HepG2 (cell line): ENCODE measurements at regions not wholly inside any gene's neighbourhood (a gene's known extent, or its start where the extent isn't known, plus 50 kb on each side); places are given as distances from the start of the nearest gene placed in this dataset.

Experiments
- ATAC-seq: fragments of 200-7000 bp; cut with Tn5 transposase; 3 replicates; pipeline ENCODE4 v1.9.1; 2020; ENCODE audit warnings: mild to moderate bottlenecking, moderate library complexity
- BruUV-seq: library from RNA; stranded (reverse); fragments of 400-500 nt; replicated peaks from 2 replicates; lab custom pipeline; 2021; lab: Mats Ljungman, UMichigan
- CTCF ChIA-PET: fragments of 300-600 bp; formaldehyde crosslinking; extraction: SDS; loops from one replicate; lab custom pipeline; 2021; ENCODE audit warnings: low total read pairs, inconsistent platforms, low intra/inter-chr PET ratio; lab: Yijun Ruan, JAX
- POLR2A ChIA-PET: fragments of 350-600 bp; sonication (Branson Sonifier 250); formaldehyde crosslinking; loops from one replicate; lab custom pipeline; 2020; ENCODE audit warnings: antibody characterized with exemption, inconsistent platforms; lab: Yijun Ruan, JAX
- DNase-seq: peaks from one replicate; pipeline ENCODE4 v3.0.0-alpha.2; 2015; ENCODE audit warnings: low spot score
- FAIRE-seq: peaks from 3 replicates; lab custom pipeline; 2011; peaks lifted over from hg19 to GRCh38; lab: Jason Lieb, UNC
- H2AFZ ChIP-seq: one replicate; pipeline ENCODE4 v1.6.1; 2011; ENCODE audit warnings: low read length, inconsistent platforms
- H3K27ac ChIP-seq: fragments of 300-600 bp; 3 replicates; pipeline ENCODE4 v1.8.0; 2011; ENCODE audit warnings: mixed run types, mild to moderate bottlenecking, mixed read lengths, low read length, inconsistent platforms; ENCODE audit not compliant: insufficient read depth; ENCODE audit errors: extremely low read length
- H3K27me3 ChIP-seq, 2 experiments: fragments of 200-600 bp in 1 of 2; 2 replicates in 1 of 2; 3 replicates in 1 of 2; pipeline versions ENCODE4 v1.6.0 to v1.8.0; 2011; ENCODE audit warnings: low read length in 2 of 2, mild to moderate bottlenecking in 2 of 2, moderate library complexity in 2 of 2, inconsistent platforms in 1 of 2; ENCODE audit not compliant: insufficient read depth in 2 of 2, control insufficient read depth in 1 of 2
- H3K36me3 ChIP-seq, 2 experiments: fragments of 200-600 bp in 1 of 2; replicated peaks in 1 of 2; 2 replicates in 1 of 2; 3 replicates in 1 of 2; pipeline versions ENCODE4 v1.5.1 to v1.8.0; 2011; ENCODE audit warnings: low read length in 2 of 2, inconsistent platforms in 1 of 2; ENCODE audit not compliant: insufficient read depth in 2 of 2, control insufficient read depth in 1 of 2
- H3K4me1 ChIP-seq: 2 replicates; pipeline ENCODE4 v1.5.1; 2012; ENCODE audit warnings: low read length, inconsistent platforms; ENCODE audit not compliant: insufficient read depth
- H3K4me2 ChIP-seq: 2 replicates; pipeline ENCODE4 v1.6.0; 2011; ENCODE audit warnings: low read depth, low read length, inconsistent platforms
- H3K4me3 ChIP-seq, 3 experiments: fragments of 200-600 bp in 1 of 3; sonication (generic), shearing (Covaris generic) in 1 of 3; replicated peaks in 1 of 3; 2 replicates each; pipeline ENCODE4 v1.5.1; 2011 to 2016; ENCODE audit warnings: low read length in 3 of 3, inconsistent platforms in 2 of 3, low read depth in 2 of 3, mild to moderate bottlenecking in 2 of 3, control low read depth in 1 of 3, mixed read lengths in 1 of 3; ENCODE audit not compliant: insufficient read depth in 1 of 3
- H3K79me2 ChIP-seq: one replicate; pipeline ENCODE4 v1.6.1; 2011; ENCODE audit warnings: low read length, inconsistent platforms; ENCODE audit not compliant: insufficient read depth
- H3K9ac ChIP-seq: 2 replicates; pipeline ENCODE4 v1.6.0; 2011; ENCODE audit warnings: mild to moderate bottlenecking, low read depth, low read length, inconsistent platforms; ENCODE audit not compliant: insufficient read depth
- H3K9me3 ChIP-seq: 2 replicates; pipeline ENCODE4 v1.5.1; 2012; ENCODE audit warnings: mild to moderate bottlenecking, low read length
- H4K20me1 ChIP-seq: 2 replicates; pipeline ENCODE4 v1.6.0; 2011; ENCODE audit warnings: inconsistent platforms, mild to moderate bottlenecking, low read length, moderate library complexity; ENCODE audit not compliant: insufficient read depth
- BHLHE40 ChIP-seq: IDR thresholded peaks from 2 replicates; pipeline ENCODE4 v1.6.1; 2011; ENCODE audit warnings: low read length, improper control_type of control experiment
- KAT7 ChIP-seq: IDR thresholded peaks from 2 replicates; pipeline ENCODE4 v1.6.1; 2018; ENCODE audit warnings: borderline replicate concordance, missing compliant biosample characterization
- KLF16 ChIP-seq, 2 experiments: sonication (generic) in 1 of 2; formaldehyde crosslinking in 1 of 2; IDR thresholded peaks; 2 replicates each; pipeline versions ENCODE4 v1.6.1 to v1.8.0; 2016 to 2023; ENCODE audit warnings: missing genetic modification reagents in 2 of 2, missing compliant biosample characterization in 1 of 2
- MYNN ChIP-seq: sonication (generic); formaldehyde crosslinking; IDR thresholded peaks from 2 replicates; pipeline ENCODE4 v1.4.0; 2020; ENCODE audit warnings: mild to moderate bottlenecking, low read depth, missing genetic modification reagents
- MZF1 ChIP-seq: sonication (generic); formaldehyde crosslinking; IDR thresholded peaks from 2 replicates; pipeline ENCODE4 v1.8.1; 2023; ENCODE audit warnings: mild to moderate bottlenecking, missing genetic modification reagents, borderline replicate concordance
- PBX2 ChIP-seq: IDR thresholded peaks from 2 replicates; pipeline ENCODE4 v1.6.1; 2016; ENCODE audit warnings: control low read depth
- ZNF292 ChIP-seq: sonication (generic); formaldehyde crosslinking; IDR thresholded peaks from 2 replicates; pipeline ENCODE4 v1.8.1; 2022; ENCODE audit warnings: mild to moderate bottlenecking, low read depth, missing genetic modification reagents, borderline replicate concordance
- ZNF614 ChIP-seq: IDR thresholded peaks from 2 replicates; pipeline ENCODE4 v1.6.1; 2018; ENCODE audit warnings: missing biosample characterization, missing genetic modification reagents, inconsistent platforms, borderline replicate concordance
- ZNF792 ChIP-seq: IDR thresholded peaks from 2 replicates; pipeline ENCODE4 v1.6.1; 2016
- ZSCAN5A ChIP-seq: sonication (generic); formaldehyde crosslinking; IDR thresholded peaks from 2 replicates; pipeline ENCODE4 v1.8.0; 2022; ENCODE audit warnings: mild to moderate bottlenecking, missing genetic modification reagents, borderline replicate concordance
- WGBS: methylation state at CpG from one replicate; pipeline ENCODE4 v1.1.6; 2017; ENCODE audit warnings: low lambda C conversion rate; 5-methylcytosine and 5-hydroxymethylcytosine counted together
- in situ Hi-C: cut with HindIII; loops from 2 replicates; pipeline ENCODE4 v1.10.0; 2017; ENCODE audit warnings: low pct_unique_long_range_greater_than_20kb; ENCODE audit not compliant: extremely low pct_ligation_motif_present
- intact Hi-C: fragments of 100-400 bp; cut with micrococcal nuclease; formaldehyde crosslinking; loops from one replicate; pipeline ENCODE4 v1.10.0; 2022; ENCODE audit not compliant: unreplicated experiment
- TF ChIP-seq, protein P1 (sequence below): sonication (generic); formaldehyde crosslinking; IDR thresholded peaks from 2 replicates; pipeline ENCODE4 v1.8.0; 2022; ENCODE audit warnings: mild to moderate bottlenecking, missing genetic modification reagents; ENCODE audit not compliant: insufficient replicate concordance
- TF ChIP-seq, protein P2 (sequence below): sonication (generic); formaldehyde crosslinking; IDR thresholded peaks from 2 replicates; pipeline ENCODE4 v1.8.0; 2022; ENCODE audit warnings: mild to moderate bottlenecking, missing genetic modification reagents, moderate library complexity

- 0% methylated on average over 6 of the region's 6 CpGs for WGBS
- ATAC-seq (no peak), FAIRE-seq (no peak), DNase-seq (no peak)
- ChIA-PET POLR2A (no interaction called here), CTCF (no interaction called here)
- BruUV-seq: no TSS peak
- Histone ChIP-seq H3K4me2 (no peak overlapping the region), H3K36me3 (no peaks in the 10 kb centered on the region), H3K27ac (no peak overlapping the region), H3K9me3 (peaks cover 51% of the 10 kb centered on the region), H3K4me3 (no peak overlapping the region), H4K20me1 (no peaks in the 10 kb centered on the region), H2AFZ (no peak overlapping the region), H3K9ac (no peak overlapping the region), H3K27me3 (no peaks in the 10 kb centered on the region), H3K79me2 (no peaks in the 10 kb centered on the region), H3K4me1 (no peaks in the 10 kb centered on the region)
- intact Hi-C loops: no loop called here
- in situ Hi-C loops: no loop called here
- TF ChIP-seq MYNN (CRISPR knock-in tag) (no peak), PBX2 (CRISPR knock-in tag) (no peak), KLF16 (CRISPR knock-in tag; IDR thresholded peaks at IDR 0.05) (no peak), ZNF292 (CRISPR knock-in tag) (no peak), ZNF792 (no peak), BHLHE40 (no peak), ZNF614 (no peak), KAT7 (no peak), MZF1 (no peak), ZSCAN5A (CRISPR knock-in tag) (no peak)
- TF ChIP-seq, protein P1, sequence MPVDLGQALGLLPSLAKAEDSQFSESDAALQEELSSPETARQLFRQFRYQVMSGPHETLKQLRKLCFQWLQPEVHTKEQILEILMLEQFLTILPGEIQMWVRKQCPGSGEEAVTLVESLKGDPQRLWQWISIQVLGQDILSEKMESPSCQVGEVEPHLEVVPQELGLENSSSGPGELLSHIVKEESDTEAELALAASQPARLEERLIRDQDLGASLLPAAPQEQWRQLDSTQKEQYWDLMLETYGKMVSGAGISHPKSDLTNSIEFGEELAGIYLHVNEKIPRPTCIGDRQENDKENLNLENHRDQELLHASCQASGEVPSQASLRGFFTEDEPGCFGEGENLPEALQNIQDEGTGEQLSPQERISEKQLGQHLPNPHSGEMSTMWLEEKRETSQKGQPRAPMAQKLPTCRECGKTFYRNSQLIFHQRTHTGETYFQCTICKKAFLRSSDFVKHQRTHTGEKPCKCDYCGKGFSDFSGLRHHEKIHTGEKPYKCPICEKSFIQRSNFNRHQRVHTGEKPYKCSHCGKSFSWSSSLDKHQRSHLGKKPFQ (CRISPR knock-in tag): no peak
- TF ChIP-seq, protein P2, sequence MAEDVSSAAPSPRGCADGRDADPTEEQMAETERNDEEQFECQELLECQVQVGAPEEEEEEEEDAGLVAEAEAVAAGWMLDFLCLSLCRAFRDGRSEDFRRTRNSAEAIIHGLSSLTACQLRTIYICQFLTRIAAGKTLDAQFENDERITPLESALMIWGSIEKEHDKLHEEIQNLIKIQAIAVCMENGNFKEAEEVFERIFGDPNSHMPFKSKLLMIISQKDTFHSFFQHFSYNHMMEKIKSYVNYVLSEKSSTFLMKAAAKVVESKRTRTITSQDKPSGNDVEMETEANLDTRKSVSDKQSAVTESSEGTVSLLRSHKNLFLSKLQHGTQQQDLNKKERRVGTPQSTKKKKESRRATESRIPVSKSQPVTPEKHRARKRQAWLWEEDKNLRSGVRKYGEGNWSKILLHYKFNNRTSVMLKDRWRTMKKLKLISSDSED (CRISPR knock-in tag): no peak
Observed at GRCh38 chr12:126019385-126019784, 954.1 kb downstream of the AACS start.
